DOHH2 (cell line): ENCODE measurements at regions not wholly inside any gene's neighbourhood (a gene's known extent, or its start where the extent isn't known, plus 50 kb on each side); places are given as distances from the start of the nearest gene placed in this dataset.

ENCODE experiments used
- H3F3A ChIP-seq: fragments of 200-600 bp; sonication (generic), shearing (Covaris generic); 2 replicates; pipeline ENCODE4 v1.6.0; 2016; ENCODE audit warnings: antibody characterized with exemption, mild to moderate bottlenecking; ENCODE audit not compliant: control insufficient read depth, insufficient read depth
- H3K27ac ChIP-seq: fragments of 200-600 bp; sonication (generic); 2 replicates; pipeline ENCODE4 v1.5.1; 2014; ENCODE audit warnings: low read depth, mild to moderate bottlenecking, low read length, moderate library complexity
- H3K27me3 ChIP-seq: fragments of 200-600 bp; sonication (generic); 2 replicates; pipeline ENCODE4 v1.6.1; 2014; ENCODE audit warnings: mild to moderate bottlenecking, low read length, mixed read lengths; ENCODE audit not compliant: control insufficient read depth
- H3K36me3 ChIP-seq: fragments of 200-600 bp; sonication (generic); 2 replicates; pipeline ENCODE4 v1.6.1; 2014; ENCODE audit warnings: mild to moderate bottlenecking, low read length, moderate library complexity, mixed read lengths; ENCODE audit not compliant: control insufficient read depth
- H3K4me1 ChIP-seq: fragments of 200-600 bp; sonication (generic); 2 replicates; pipeline ENCODE4 v1.6.1; 2014; ENCODE audit warnings: mild to moderate bottlenecking, low read length, mixed read lengths; ENCODE audit not compliant: control insufficient read depth
- H3K4me2 ChIP-seq: fragments of 200-600 bp; sonication (generic); 2 replicates; pipeline ENCODE4 v1.6.0; 2014; ENCODE audit warnings: mild to moderate bottlenecking, low read length, moderate library complexity
- H3K4me3 ChIP-seq: fragments of 200-600 bp; sonication (generic); 2 replicates; pipeline ENCODE4 v1.5.1; 2014; ENCODE audit warnings: mild to moderate bottlenecking, low read length, mixed read lengths
- H3K79me2 ChIP-seq: fragments of 200-600 bp; sonication (generic); 2 replicates; pipeline ENCODE4 v1.6.1; 2014; ENCODE audit warnings: mild to moderate bottlenecking, low read length, mixed read lengths; ENCODE audit not compliant: control insufficient read depth
- H3K9me2 ChIP-seq: fragments of 200-600 bp; sonication (generic); replicated peaks from 2 replicates; pipeline ENCODE4 v1.6.1; 2014; ENCODE audit warnings: mild to moderate bottlenecking, low read length, mixed read lengths; ENCODE audit not compliant: control insufficient read depth
- H3K9me3 ChIP-seq: fragments of 200-600 bp; sonication (generic); 2 replicates; pipeline ENCODE4 v1.6.1; 2014; ENCODE audit warnings: antibody characterized with exemption, low read length, mixed read lengths; ENCODE audit not compliant: control insufficient read depth, insufficient read depth
- H4K20me1 ChIP-seq: fragments of 200-600 bp; sonication (generic); 2 replicates; pipeline ENCODE4 v1.6.0; 2014; ENCODE audit warnings: low read depth, mild to moderate bottlenecking, antibody characterized with exemption, low read length, moderate library complexity; ENCODE audit not compliant: control insufficient read depth, insufficient read depth
- CTCF ChIP-seq: fragments of 200-600 bp; sonication (generic); IDR thresholded peaks from one replicate; pipeline ENCODE4 v1.5.1; 2014; ENCODE audit warnings: antibody characterized with exemption, mild to moderate bottlenecking, low read depth, low read length; ENCODE audit not compliant: poor library complexity, severe bottlenecking
- EZH2phosphoT487 ChIP-seq: fragments of 200-600 bp; sonication (generic); IDR thresholded peaks from 2 replicates; pipeline ENCODE4 v1.6.1; 2017; ENCODE audit warnings: borderline replicate concordance, mild to moderate bottlenecking, antibody characterized with exemption, low read length, moderate library complexity, mixed read lengths

GRCh38 chr5:166178411-166179080 lies 2112.9 kb upstream of the WWC1 start:
- Histone ChIP-seq H3K27me3 (no peaks in the 10 kb centered on the region), H3K79me2 (no peaks in the 10 kb centered on the region), H3K36me3 (no peaks in the 10 kb centered on the region), H3K27ac (no peak overlapping the region), H3K9me2 (no peaks in the 10 kb centered on the region), H3K4me1 (no peaks in the 10 kb centered on the region), H3K9me3 (no peaks in the 10 kb centered on the region), H3F3A (no peaks in the 10 kb centered on the region), H4K20me1 (no peaks in the 10 kb centered on the region), H3K4me3 (no peak overlapping the region), H3K4me2 (no peak overlapping the region)
- no peak for TF ChIP-seq EZH2phosphoT487
- TF ChIP-seq CTCF = no peak

DNA sequence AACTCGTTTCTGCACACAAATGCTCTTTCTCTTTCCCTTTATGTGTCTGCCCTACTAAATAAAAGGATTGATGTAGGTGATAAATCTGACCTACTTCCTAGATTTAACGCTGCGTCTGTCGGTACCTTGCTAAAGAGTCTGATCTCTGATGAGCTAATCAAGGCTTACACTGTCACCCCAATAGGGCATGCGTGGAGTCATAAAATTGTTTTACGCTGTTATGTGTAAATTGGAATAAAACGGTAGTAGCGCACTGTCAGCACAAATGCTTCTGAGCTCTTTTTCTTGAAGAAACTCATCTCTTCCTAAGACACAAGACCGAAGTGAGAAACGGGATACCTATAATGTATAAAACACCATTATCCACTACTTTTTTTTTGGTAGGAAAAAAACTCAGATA lies 2106.3 kb upstream of the WWC1 start:
- Histone ChIP-seq H3K4me3 (no peak overlapping the region), H3K36me3 (no peaks in the 10 kb centered on the region), H3K27me3 (no peaks in the 10 kb centered on the region), H3K4me2 (no peak overlapping the region), H3K9me2 (no peaks in the 10 kb centered on the region), H3K9me3 (no peaks in the 10 kb centered on the region), H3F3A (no peaks in the 10 kb centered on the region), H3K4me1 (no peaks in the 10 kb centered on the region), H3K27ac (no peak overlapping the region), H3K79me2 (no peaks in the 10 kb centered on the region), H4K20me1 (no peaks in the 10 kb centered on the region)
- TF ChIP-seq EZH2phosphoT487 = no peak
- no peak for TF ChIP-seq CTCF

- TF ChIP-seq CTCF (no peak), EZH2phosphoT487 (no peak)
- H3K27me3 ChIP-seq = no peaks in the 10 kb centered on the region
- H3K9me3 ChIP-seq = no peaks in the 10 kb centered on the region
- no peak overlapping the region for H3K27ac ChIP-seq
- H4K20me1 ChIP-seq = no peaks in the 10 kb centered on the region
- no peaks in the 10 kb centered on the region for H3K36me3 ChIP-seq
- H3K4me2 ChIP-seq = no peak overlapping the region
- H3K4me1 ChIP-seq = no peaks in the 10 kb centered on the region
- H3F3A ChIP-seq = no peaks in the 10 kb centered on the region
- H3K79me2 ChIP-seq = no peaks in the 10 kb centered on the region
- H3K9me2 ChIP-seq = no peaks in the 10 kb centered on the region
- H3K4me3 ChIP-seq = no peak overlapping the region
Measured at GRCh38 chr5:166188501-166189325, 2102.7 kb upstream of the WWC1 start.
